ENCODE measurements at regions not wholly inside any gene's neighbourhood (a gene's known extent, or its start where the extent isn't known, plus 50 kb on each side); places are given as distances from the start of the nearest gene placed in this dataset.
A peak's percentile ranks its signal among the peaks of the same experiment; 100 is the strongest.

GRCh38 chr17:13351046-13351445 lies 250.7 kb downstream of the HS3ST3A1 start:
- peaks cover 7% of the 10 kb centered on the region for H3K4me1 Mint-ChIP-seq
- H3K27ac Mint-ChIP-seq (ENCODE audit: unreplicated experiment), result no peak overlapping the region
- peaks cover 6% of the 10 kb centered on the region for H3K9me3 Mint-ChIP-seq
- H3K36me3 Mint-ChIP-seq (ENCODE audit: low read depth), result peaks cover 3% of the 10 kb centered on the region
- no peak overlapping the region for H3K4me3 Mint-ChIP-seq
- TF ChIP-seq, protein P1, sequence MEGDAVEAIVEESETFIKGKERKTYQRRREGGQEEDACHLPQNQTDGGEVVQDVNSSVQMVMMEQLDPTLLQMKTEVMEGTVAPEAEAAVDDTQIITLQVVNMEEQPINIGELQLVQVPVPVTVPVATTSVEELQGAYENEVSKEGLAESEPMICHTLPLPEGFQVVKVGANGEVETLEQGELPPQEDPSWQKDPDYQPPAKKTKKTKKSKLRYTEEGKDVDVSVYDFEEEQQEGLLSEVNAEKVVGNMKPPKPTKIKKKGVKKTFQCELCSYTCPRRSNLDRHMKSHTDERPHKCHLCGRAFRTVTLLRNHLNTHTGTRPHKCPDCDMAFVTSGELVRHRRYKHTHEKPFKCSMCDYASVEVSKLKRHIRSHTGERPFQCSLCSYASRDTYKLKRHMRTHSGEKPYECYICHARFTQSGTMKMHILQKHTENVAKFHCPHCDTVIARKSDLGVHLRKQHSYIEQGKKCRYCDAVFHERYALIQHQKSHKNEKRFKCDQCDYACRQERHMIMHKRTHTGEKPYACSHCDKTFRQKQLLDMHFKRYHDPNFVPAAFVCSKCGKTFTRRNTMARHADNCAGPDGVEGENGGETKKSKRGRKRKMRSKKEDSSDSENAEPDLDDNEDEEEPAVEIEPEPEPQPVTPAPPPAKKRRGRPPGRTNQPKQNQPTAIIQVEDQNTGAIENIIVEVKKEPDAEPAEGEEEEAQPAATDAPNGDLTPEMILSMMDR (conservative IDR thresholded peaks at IDR 0.05), result no peak
- no peak for DNase-seq (ENCODE audit: low read depth, low spot score)
- H3K27me3 Mint-ChIP-seq (ENCODE audit: low read depth), result no peaks in the 10 kb centered on the region

DNA sequence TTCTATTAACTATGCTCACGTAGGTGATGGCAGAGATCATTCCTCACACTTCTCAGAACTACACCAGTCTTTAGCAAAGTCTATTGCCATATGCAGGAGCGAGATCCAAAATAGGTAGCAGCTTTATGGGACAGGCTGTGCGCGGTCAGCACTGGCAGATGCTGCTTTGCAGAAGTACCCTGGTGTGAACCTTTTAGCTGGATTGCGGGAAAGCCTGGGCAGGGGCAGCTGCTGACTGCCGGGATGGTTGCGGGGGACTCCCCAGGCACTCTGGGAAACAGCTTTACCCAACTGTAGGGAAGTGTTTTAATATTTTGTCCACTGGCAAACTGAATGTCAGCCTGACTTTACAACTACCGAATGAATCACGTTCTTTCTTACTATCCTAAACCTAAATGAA lies 251.3 kb downstream of the HS3ST3A1 start:
- Mint-ChIP-seq H3K4me3 (no peak overlapping the region), H3K9me3 (peaks cover 6% of the 10 kb centered on the region), H3K27me3 (ENCODE audit: low read depth) (no peaks in the 10 kb centered on the region), H3K27ac (ENCODE audit: unreplicated experiment) (peak overlapping the region; percentile 21), H3K36me3 (ENCODE audit: low read depth) (peaks cover 3% of the 10 kb centered on the region), H3K4me1 (peaks cover 12% of the 10 kb centered on the region)
- TF ChIP-seq, protein P1 (conservative IDR thresholded peaks at IDR 0.05), result no peak
- DNase-seq (ENCODE audit: low read depth, low spot score), result no peak

- Mint-ChIP-seq H3K4me3 (no peak overlapping the region), H3K36me3 (ENCODE audit: low read depth) (peaks cover 3% of the 10 kb centered on the region), H3K4me1 (peaks cover 17% of the 10 kb centered on the region), H3K27me3 (ENCODE audit: low read depth) (no peaks in the 10 kb centered on the region), H3K9me3 (peaks cover 9% of the 10 kb centered on the region), H3K27ac (ENCODE audit: unreplicated experiment) (no peak overlapping the region)
- TF ChIP-seq, protein P1 (conservative IDR thresholded peaks at IDR 0.05), result no peak
- DNase-seq (ENCODE audit: low read depth, low spot score), result no peak
Measured at GRCh38 chr17:13346996-13347762, 254.6 kb downstream of the HS3ST3A1 start.

GRCh38 chr17:13346592-13346991 lies 255.1 kb downstream of the HS3ST3A1 start:
- TF ChIP-seq, protein P1 (conservative IDR thresholded peaks at IDR 0.05), result no peak
- peaks cover 3% of the 10 kb centered on the region for H3K36me3 Mint-ChIP-seq (ENCODE audit: low read depth)
- H3K27me3 Mint-ChIP-seq (ENCODE audit: low read depth), result no peaks in the 10 kb centered on the region
- peaks cover 9% of the 10 kb centered on the region for H3K9me3 Mint-ChIP-seq
- H3K4me3 Mint-ChIP-seq, result no peak overlapping the region
- no peak overlapping the region for H3K27ac Mint-ChIP-seq (ENCODE audit: unreplicated experiment)
- peaks cover 17% of the 10 kb centered on the region for H3K4me1 Mint-ChIP-seq
- no peak for DNase-seq (ENCODE audit: low read depth, low spot score)

GRCh38 chr17:13346081-13346533 lies 255.6 kb downstream of the HS3ST3A1 start:
- H3K27ac Mint-ChIP-seq (ENCODE audit: unreplicated experiment), result peak overlapping the region; percentile 69

More at GRCh38 chr17:13346081-13346533, 255.6 kb downstream of the HS3ST3A1 start:
- peaks cover 3% of the 10 kb centered on the region for H3K36me3 Mint-ChIP-seq (ENCODE audit: low read depth)
- no peak for DNase-seq (ENCODE audit: low read depth, low spot score)
- H3K27me3 Mint-ChIP-seq (ENCODE audit: low read depth), result no peaks in the 10 kb centered on the region
- no peak overlapping the region for H3K4me3 Mint-ChIP-seq
- TF ChIP-seq, protein P1 (conservative IDR thresholded peaks at IDR 0.05), result no peak
- peaks cover 9% of the 10 kb centered on the region for H3K9me3 Mint-ChIP-seq
- peaks cover 17% of the 10 kb centered on the region for H3K4me1 Mint-ChIP-seq
